K562 (cell line): ENCODE measurements at regions not wholly inside any gene's neighbourhood (a gene's known extent, or its start where the extent isn't known, plus 50 kb on each side); places are given as distances from the start of the nearest gene placed in this dataset.

ENCODE experiments used
- ATAC-seq: fragments of 200-7000 bp; cut with Tn5 transposase; 3 replicates; pipeline ENCODE4 v1.9.1; 2020; ENCODE audit warnings: moderate library complexity
- BruUV-seq: library from RNA; stranded (reverse); fragments of 400-500 nt; replicated peaks from 2 replicates; lab custom pipeline; 2021; lab: Mats Ljungman, UMichigan
- CTCF ChIA-PET: fragments of 300-600 bp; formaldehyde crosslinking; extraction: SDS; loops from one replicate; lab custom pipeline; 2021; ENCODE audit warnings: low intra/inter-chr PET ratio; lab: Yijun Ruan, JAX
- POLR2A ChIA-PET: fragments of 300-600, 350-650 bp; sonication (Branson Sonifier 250); formaldehyde crosslinking; extraction: SDS; loops from one replicate; lab custom pipeline; 2021; ENCODE audit warnings: antibody characterized with exemption, inconsistent platforms; lab: Yijun Ruan, JAX
- DNase-seq, 4 experiments: peaks; one replicate each; pipeline versions ENCODE4 v3.0.0 to v3.0.0-alpha.2; 2011 to 2018; ENCODE audit warnings: low spot score in 3 of 4, mixed read lengths in 3 of 4; ENCODE audit errors: extremely low read depth in 1 of 4
- FAIRE-seq: peaks from 2 replicates; lab custom pipeline; 2011; peaks lifted over from hg19 to GRCh38; lab: Jason Lieb, UNC
- H2AFZ ChIP-seq: 2 replicates; pipeline ENCODE4 v1.6.0; 2011; ENCODE audit warnings: low read depth, low read length, control low read depth, inconsistent platforms
- H3K27ac ChIP-seq: fragments of 200-600 bp; 3 replicates; pipeline ENCODE4 v1.8.0; 2011; ENCODE audit warnings: low read depth, mild to moderate bottlenecking, control low read depth, inconsistent platforms, low read length, moderate library complexity, mixed read lengths; ENCODE audit errors: extremely low read depth
- H3K27me3 ChIP-seq, 2 experiments: fragments of 300-600 bp in 1 of 2; 2 replicates in 1 of 2; 3 replicates in 1 of 2; pipeline versions ENCODE4 v1.6.0 to v1.8.0; 2011; ENCODE audit warnings: inconsistent platforms in 2 of 2, low read length in 2 of 2, mild to moderate bottlenecking in 1 of 2, mixed read lengths in 1 of 2, moderate library complexity in 1 of 2; ENCODE audit not compliant: control insufficient read depth in 2 of 2, insufficient read depth in 2 of 2
- H3K36me3 ChIP-seq: fragments of 300-600 bp; 3 replicates; pipeline ENCODE4 v1.8.0; 2011; ENCODE audit warnings: mild to moderate bottlenecking, low read length, inconsistent platforms; ENCODE audit not compliant: control insufficient read depth, insufficient read depth
- H3K4me1 ChIP-seq, 2 experiments: fragments of 200-600 bp in 1 of 2; replicated peaks in 1 of 2; 2 replicates in 1 of 2; 3 replicates in 1 of 2; pipeline versions ENCODE4 v1.5.1 to v1.8.0; 2011; ENCODE audit warnings: inconsistent platforms in 2 of 2, low read length in 2 of 2, mild to moderate bottlenecking in 1 of 2, mixed read lengths in 1 of 2, moderate library complexity in 1 of 2; ENCODE audit not compliant: control insufficient read depth in 2 of 2, insufficient read depth in 2 of 2
- H3K4me2 ChIP-seq: 2 replicates; pipeline ENCODE4 v1.6.1; 2011; ENCODE audit warnings: low read length, control low read depth, inconsistent platforms, mixed read lengths; ENCODE audit not compliant: insufficient read depth
- H3K4me3 ChIP-seq: fragments of 200-600 bp; sonication (generic), shearing (Covaris generic); 2 replicates; pipeline ENCODE4 v1.5.1; 2016; ENCODE audit warnings: control low read depth, inconsistent platforms
- H3K79me2 ChIP-seq: fragments of 200-600 bp; 3 replicates; pipeline ENCODE4 v1.8.0; 2011; ENCODE audit warnings: low read length, inconsistent platforms; ENCODE audit not compliant: control insufficient read depth, insufficient read depth
- H3K9ac ChIP-seq, 2 experiments: 2 replicates each; pipeline versions ENCODE4 v1.6.0 to v1.6.1; 2011; ENCODE audit warnings: low read depth in 2 of 2, low read length in 2 of 2, control low read depth in 1 of 2, inconsistent platforms in 1 of 2, mild to moderate bottlenecking in 1 of 2, mixed read lengths in 1 of 2; ENCODE audit not compliant: insufficient read depth in 1 of 2
- H3K9me1 ChIP-seq: one replicate; pipeline ENCODE4 v1.6.0; 2011; ENCODE audit warnings: inconsistent platforms, mild to moderate bottlenecking, low read length, moderate library complexity; ENCODE audit not compliant: control insufficient read depth, insufficient read depth
- H3K9me3 ChIP-seq: replicated peaks from 2 replicates; pipeline ENCODE4 v1.5.1; 2011; ENCODE audit warnings: low read depth, low read length, inconsistent platforms; ENCODE audit not compliant: control insufficient read depth, insufficient read depth
- H4K20me1 ChIP-seq: replicated peaks from 2 replicates; pipeline ENCODE4 v1.6.1; 2011; ENCODE audit warnings: low read length, inconsistent platforms, mixed read lengths; ENCODE audit not compliant: control insufficient read depth, insufficient read depth
- CTCF ChIP-seq, 3 experiments: IDR thresholded peaks in 2 of 3; conservative IDR thresholded peaks in 1 of 3; 2 replicates each; pipeline ENCODE4 v1.5.1; 2011 to 2012; ENCODE audit warnings: low read length in 3 of 3, mild to moderate bottlenecking in 3 of 3, control low read depth in 2 of 3, improper control_type of control experiment in 1 of 3, inconsistent platforms in 1 of 3, low read depth in 1 of 3, mixed read lengths in 1 of 3, moderate library complexity in 1 of 3; ENCODE audit not compliant: insufficient read depth in 2 of 3
- POU5F1 ChIP-seq: fragments of 150-350 bp; IDR thresholded peaks from 2 replicates; pipeline ENCODE4 v1.6.1; 2014; ENCODE audit warnings: borderline replicate concordance, low read length, low read depth, mild to moderate bottlenecking; ENCODE audit not compliant: partially characterized antibody
- PPARD ChIP-seq: fragments of 250-450 bp; sonication (Bioruptor Pico); IDR thresholded peaks from 2 replicates; pipeline ENCODE4 v1.8.0; 2022; ENCODE audit warnings: inconsistent platforms, mild to moderate bottlenecking, moderate library complexity
- WGBS: fragments of 100-300 bp; shearing (Covaris generic); methylation state at CpG from one replicate; pipeline ENCODE4 v1.1.6; 2016; ENCODE audit warnings: low coverage, mixed read lengths; ENCODE audit not compliant: insufficient coverage; ENCODE audit errors: missing lambda C conversion rate; 5-methylcytosine and 5-hydroxymethylcytosine counted together
- in situ Hi-C: fragments of 300-500 bp; cut with MboI; formaldehyde crosslinking; loops from 4 replicates; pipeline ENCODE4 v1.15.0; 2018; ENCODE audit warnings: inconsistent platforms, mixed read lengths
- intact Hi-C: fragments of 100-400 bp; cut with micrococcal nuclease; formaldehyde crosslinking; loops from 2 replicates; pipeline ENCODE4 v1.14.2; 2022

- Histone ChIP-seq H3K79me2 (no peaks in the 10 kb centered on the region), H3K4me1 (no peaks in the 10 kb centered on the region), H3K9ac (no peak overlapping the region), H4K20me1 (no peaks in the 10 kb centered on the region; the same call in 1 of the 2 replicates), H3K9me3 (no peaks in the 10 kb centered on the region), H3K27me3 (peaks cover 0 to 4% of the 10 kb centered on the region in 2 experiments; a peak in 1 of 5 replicates), H3K36me3 (no peaks in the 10 kb centered on the region), H2AFZ (no peak overlapping the region), H3K4me3 (no peak overlapping the region), H3K27ac (no peak overlapping the region), H3K4me2 (no peak overlapping the region), H3K9me1 (no peaks in the 10 kb centered on the region)
- BruUV-seq, result no TSS peak
- DNase-seq (no peak), FAIRE-seq (no peak), ATAC-seq (no peak)
- POLR2A ChIA-PET, result no interaction called here
- WGBS, result 0% methylated on average over 2 of the region's 2 CpGs
- in situ Hi-C loops, result loop anchor here (10.0 to 25.0 kb wide), 2 partner anchors 752 to 935 kb away; no protein-coding TSS in a partner anchor
- CTCF ChIA-PET, result no interaction called here
- no peak for TF ChIP-seq PPARD (CRISPR knock-in tag)
- intact Hi-C loops, result loop anchor here (5.0 to 10.0 kb wide), 2 partner anchors 625 to 937 kb away; no protein-coding TSS in a partner anchor
Measured at GRCh38 chr1:14110040-14110439, 410.1 kb downstream of the PRDM2 start.

GRCh38 chr1:14111121-14111520, 411.1 kb downstream of the PRDM2 start:
- H3K9ac ChIP-seq, result no peak overlapping the region
- BruUV-seq, result no TSS peak
- H2AFZ ChIP-seq, result no peak overlapping the region
- no peaks in the 10 kb centered on the region for H3K9me1 ChIP-seq
- intact Hi-C loops (loop anchor here (5.0 to 10.0 kb wide), 2 partner anchors 624 to 936 kb away; no protein-coding TSS in a partner anchor), in situ Hi-C loops (loop anchor here (10.0 to 25.0 kb wide), 2 partner anchors 751 to 934 kb away; no protein-coding TSS in a partner anchor)
- DNase-seq (no peak), ATAC-seq (no peak), FAIRE-seq (no peak)
- no peak overlapping the region for H3K27ac ChIP-seq
- POLR2A ChIA-PET, result no interaction called here
- H3K36me3 ChIP-seq, result no peaks in the 10 kb centered on the region
- no peaks in the 10 kb centered on the region for H3K27me3 ChIP-seq
- H3K79me2 ChIP-seq, result no peaks in the 10 kb centered on the region
- 3% methylated on average over 4 of the region's 5 CpGs for WGBS
- no peak for TF ChIP-seq POU5F1
- TF ChIP-seq CTCF (IDR thresholded peaks at IDR 0.05 in 2 of 3, conservative IDR thresholded peaks at IDR 0.05 in 1 of 3; ENCODE audit: insufficient read depth in 2 of 3, low read depth in 1 of 3, low read length in 3 of 3), result peak in 1 of 3 experiments; percentile 17; a peak in 1 of 6 replicates
- no peaks in the 10 kb centered on the region; the same call in 1 of the 2 replicates for H4K20me1 ChIP-seq
- H3K4me3 ChIP-seq, result no peak overlapping the region
- no peaks in the 10 kb centered on the region for H3K9me3 ChIP-seq
- H3K4me2 ChIP-seq, result no peak overlapping the region
- CTCF ChIA-PET, result no interaction called here
- H3K4me1 ChIP-seq, result no peaks in the 10 kb centered on the region
